Lower leg skin (tissue), 4 donors: ENCODE measurements at regions not wholly inside any gene's neighbourhood (a gene's known extent, or its start where the extent isn't known, plus 50 kb on each side); places are given as distances from the start of the nearest gene placed in this dataset.
"Not testable (repeated sequence)": the region's sequence is repeated elsewhere in the genome, so short reads cannot be mapped to it uniquely, and the experiment has no call there.

Experiments
- DNase-seq, 2 donors: peaks; one replicate each; pipeline ENCODE4 v3.0.0-alpha.2; 2019; ENCODE audit warnings: low spot score in 2 of 2
- H3K4me3 ChIP-seq: fragments of 200-600 bp; sonication (generic); 2 replicates; pipeline ENCODE4 v1.5.1; 2017; ENCODE audit warnings: mild to moderate bottlenecking, low read depth; ENCODE audit not compliant: poor library complexity, severe bottlenecking
- POLR2A ChIP-seq, 2 donors: fragments of 450-650 bp; IDR thresholded peaks; one replicate each; pipeline ENCODE4 v1.6.1; 2016 to 2017; ENCODE audit warnings: antibody characterized with exemption in 2 of 2, mild to moderate bottlenecking in 1 of 2, moderate library complexity in 1 of 2
- WGBS, 2 donors: methylation state at CpG; one replicate each; pipeline ENCODE4 v1.1.5; 2018; 5-methylcytosine and 5-hydroxymethylcytosine counted together
- intact Hi-C: fragments of 100-400 bp; cut with DNase I; formaldehyde crosslinking; loops from one replicate; pipeline ENCODE4 v1.15.0; 2023; ENCODE audit warnings: low total_unique reads
- TF ChIP-seq, protein P1 (sequence below), 3 donors: fragments of 450-650 bp; IDR thresholded peaks; one replicate each; pipeline ENCODE4 v1.5.1; 2016; ENCODE audit warnings: antibody characterized with exemption in 3 of 3, mild to moderate bottlenecking in 3 of 3, moderate library complexity in 2 of 3

DNA sequence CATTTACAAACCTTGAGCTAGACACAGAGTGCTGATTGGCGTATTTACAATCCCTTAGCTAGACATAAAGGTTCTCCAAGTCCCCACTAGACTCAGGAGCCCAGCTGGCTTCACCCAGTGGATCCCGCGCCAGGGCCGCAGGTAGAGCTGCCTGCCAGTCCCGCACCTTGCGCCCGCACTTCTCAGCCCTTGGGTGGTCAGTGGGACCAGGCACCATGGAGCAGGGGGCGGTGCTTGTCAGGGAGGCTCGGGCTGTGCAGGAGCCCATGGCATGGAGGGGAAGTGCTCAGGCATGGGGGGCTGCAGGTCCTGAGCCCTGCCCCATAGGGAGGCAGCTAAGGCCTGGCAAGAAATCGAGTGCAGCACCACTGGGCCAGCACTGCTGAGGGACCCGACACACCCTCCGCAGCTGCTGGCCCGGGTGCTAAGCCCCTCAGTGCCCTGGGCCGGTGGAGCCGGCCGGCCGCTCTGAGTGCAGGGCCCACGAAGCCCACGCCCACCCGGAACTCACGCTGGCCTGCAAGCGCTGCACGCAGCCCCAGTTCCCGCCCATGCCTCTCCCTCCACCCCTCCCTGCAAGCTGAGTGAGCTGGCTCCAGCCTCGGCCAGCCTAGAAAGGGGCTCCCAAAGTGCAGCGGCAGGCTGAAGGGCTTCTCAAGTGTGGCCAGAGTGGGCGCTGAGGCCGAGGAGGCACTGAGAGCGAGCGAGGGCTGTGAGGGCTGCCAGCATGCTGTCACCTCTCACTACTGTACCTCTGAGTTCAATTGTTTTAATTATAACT, 1213.9 kb downstream of the OTOL1 start:
- WGBS, 2 donors = 95 to 97% methylated on average over 16 to 20 of the region's 30 CpGs
- DNase-seq = no peak
- H3K4me3 ChIP-seq = no peak overlapping the region
- intact Hi-C loops = no loop called here
- no peak for TF ChIP-seq POLR2A (IDR thresholded peaks at IDR 0.05)
- TF ChIP-seq, protein P1, sequence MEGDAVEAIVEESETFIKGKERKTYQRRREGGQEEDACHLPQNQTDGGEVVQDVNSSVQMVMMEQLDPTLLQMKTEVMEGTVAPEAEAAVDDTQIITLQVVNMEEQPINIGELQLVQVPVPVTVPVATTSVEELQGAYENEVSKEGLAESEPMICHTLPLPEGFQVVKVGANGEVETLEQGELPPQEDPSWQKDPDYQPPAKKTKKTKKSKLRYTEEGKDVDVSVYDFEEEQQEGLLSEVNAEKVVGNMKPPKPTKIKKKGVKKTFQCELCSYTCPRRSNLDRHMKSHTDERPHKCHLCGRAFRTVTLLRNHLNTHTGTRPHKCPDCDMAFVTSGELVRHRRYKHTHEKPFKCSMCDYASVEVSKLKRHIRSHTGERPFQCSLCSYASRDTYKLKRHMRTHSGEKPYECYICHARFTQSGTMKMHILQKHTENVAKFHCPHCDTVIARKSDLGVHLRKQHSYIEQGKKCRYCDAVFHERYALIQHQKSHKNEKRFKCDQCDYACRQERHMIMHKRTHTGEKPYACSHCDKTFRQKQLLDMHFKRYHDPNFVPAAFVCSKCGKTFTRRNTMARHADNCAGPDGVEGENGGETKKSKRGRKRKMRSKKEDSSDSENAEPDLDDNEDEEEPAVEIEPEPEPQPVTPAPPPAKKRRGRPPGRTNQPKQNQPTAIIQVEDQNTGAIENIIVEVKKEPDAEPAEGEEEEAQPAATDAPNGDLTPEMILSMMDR (IDR thresholded peaks at IDR 0.05) = no peak

DNA sequence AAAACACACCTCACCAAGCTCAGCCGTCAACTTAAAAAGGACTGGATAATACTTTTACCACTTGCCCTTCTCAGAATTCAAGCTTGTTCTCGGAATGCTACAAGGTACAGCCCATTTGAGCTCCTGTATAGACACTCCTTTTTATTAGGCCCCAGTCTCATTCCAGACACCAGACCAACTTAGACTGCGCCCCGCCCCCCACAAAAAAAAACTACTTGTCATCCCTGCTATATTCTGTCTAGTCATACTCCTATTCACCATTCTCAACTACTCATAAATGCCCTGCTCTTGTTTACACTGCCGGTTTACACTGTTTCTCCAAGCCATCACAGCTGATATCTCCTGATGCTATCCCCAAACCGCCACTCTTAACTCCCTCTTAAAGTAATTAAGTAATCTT, 1220.5 kb downstream of the OTOL1 start:
- WGBS, 2 donors = 90 to 95% methylated on average over 6 of the region's 6 CpGs
- intact Hi-C loops, H3K4me3 ChIP-seq, DNase-seq: not testable (repeated sequence)

DNA sequence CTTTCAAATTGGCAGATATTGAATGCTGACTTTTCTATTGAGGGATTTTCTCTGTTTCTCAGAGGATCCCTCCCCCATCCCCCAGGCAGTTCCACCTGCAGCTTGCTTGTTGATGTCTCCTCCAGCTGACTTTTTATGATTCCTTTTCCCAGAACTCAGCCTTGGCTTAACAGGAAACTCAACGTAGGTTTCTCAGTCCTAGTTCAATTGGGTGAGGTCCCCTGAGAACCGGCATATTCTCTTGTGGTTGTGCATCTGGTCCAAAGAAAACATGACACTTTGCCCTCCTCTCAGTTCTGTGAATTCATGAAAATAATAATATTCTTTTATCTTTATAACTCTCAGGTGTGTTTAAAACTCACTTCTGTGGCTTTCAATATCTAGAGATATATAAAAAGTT, 1222.1 kb downstream of the OTOL1 start:
- 24 to 53% methylated on average over 2 of the region's 2 CpGs for WGBS, 2 donors
- intact Hi-C loops = no loop called here
- TF ChIP-seq, protein P1 (IDR thresholded peaks at IDR 0.05) = no peak
- no peak for TF ChIP-seq POLR2A (IDR thresholded peaks at IDR 0.05)
- no peak for DNase-seq
- no peak overlapping the region for H3K4me3 ChIP-seq

DNA sequence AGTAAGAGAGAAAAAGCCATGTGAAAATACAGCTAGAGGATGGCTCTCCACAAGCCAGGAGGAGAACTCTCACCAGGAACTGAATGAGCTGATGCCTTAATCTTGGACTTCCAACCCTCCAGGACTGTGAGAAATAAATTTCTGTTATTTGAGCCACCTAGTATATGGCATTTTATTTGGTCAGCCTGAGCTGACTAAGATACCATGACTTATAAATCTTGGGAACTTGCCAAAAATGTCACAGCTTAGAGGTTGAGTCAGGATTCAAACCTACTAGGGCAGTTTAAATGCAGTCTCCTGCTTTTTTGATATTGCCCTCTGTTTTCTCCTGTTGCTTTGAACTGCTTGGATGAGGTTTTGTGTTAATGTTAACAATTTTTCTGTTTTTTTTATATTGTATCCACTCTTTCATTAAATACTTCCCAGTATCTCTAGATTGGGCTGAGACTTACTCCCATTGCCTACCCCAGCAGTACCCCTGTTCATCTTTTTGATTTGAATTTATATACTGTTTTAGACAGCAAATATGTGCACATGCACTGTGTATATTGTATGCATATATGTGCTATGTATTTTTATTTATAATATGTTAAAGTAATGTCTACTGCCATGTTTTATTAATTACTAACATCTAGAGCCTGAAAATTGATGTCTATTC, 1223.2 kb downstream of the OTOL1 start:
- intact Hi-C loops = no loop called here
- H3K4me3 ChIP-seq = no peak overlapping the region
- no peak for TF ChIP-seq POLR2A (IDR thresholded peaks at IDR 0.05)
- TF ChIP-seq, protein P1 (IDR thresholded peaks at IDR 0.05) = no peak
- DNase-seq = no peak

DNA sequence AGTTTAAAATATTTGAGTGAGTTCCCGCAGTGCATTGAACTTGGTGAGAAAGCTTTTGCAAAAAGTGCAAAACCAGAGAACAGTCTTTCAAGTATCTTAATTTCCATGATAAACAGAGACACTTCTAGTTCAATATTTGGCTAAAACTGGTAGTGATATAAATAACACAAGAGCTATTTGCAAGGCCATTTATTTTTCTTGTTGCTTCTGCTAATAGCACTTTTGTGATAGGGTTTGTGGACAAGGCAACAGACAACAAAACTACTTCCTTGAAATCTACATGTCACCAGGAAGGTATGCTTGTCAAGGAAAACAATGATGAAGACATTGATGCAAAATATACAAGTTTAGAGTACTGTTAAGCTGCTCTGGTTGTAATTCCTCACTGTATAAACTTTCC, 1225.1 kb downstream of the OTOL1 start:
- no peak overlapping the region for H3K4me3 ChIP-seq
- no peak for DNase-seq
- TF ChIP-seq, protein P1 (IDR thresholded peaks at IDR 0.05) = no peak
- TF ChIP-seq POLR2A (IDR thresholded peaks at IDR 0.05) = no peak
- 74 to 84% methylated on average over 1 of the region's 1 CpG for WGBS, 2 donors
- intact Hi-C loops = no loop called here

DNA sequence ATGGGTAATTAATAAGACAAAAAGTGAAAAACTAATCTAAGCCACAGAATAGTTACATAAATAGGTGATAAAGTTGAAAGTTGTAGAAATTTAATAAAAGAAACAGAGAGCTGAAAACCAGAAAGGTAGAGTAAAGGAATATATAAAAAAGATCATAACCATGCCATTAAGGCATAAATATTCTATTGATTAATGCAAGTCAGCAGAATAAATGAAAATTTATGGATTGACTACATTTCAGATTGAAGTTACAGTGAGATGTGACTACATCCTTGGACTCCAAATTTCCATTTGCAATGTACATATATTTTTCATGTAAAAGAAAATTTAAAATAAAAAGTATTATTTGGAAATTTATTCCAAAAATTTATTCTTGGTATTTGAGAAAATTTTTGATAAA, 1225.7 kb downstream of the OTOL1 start:
- intact Hi-C loops = no loop called here
- no peak for DNase-seq

DNA sequence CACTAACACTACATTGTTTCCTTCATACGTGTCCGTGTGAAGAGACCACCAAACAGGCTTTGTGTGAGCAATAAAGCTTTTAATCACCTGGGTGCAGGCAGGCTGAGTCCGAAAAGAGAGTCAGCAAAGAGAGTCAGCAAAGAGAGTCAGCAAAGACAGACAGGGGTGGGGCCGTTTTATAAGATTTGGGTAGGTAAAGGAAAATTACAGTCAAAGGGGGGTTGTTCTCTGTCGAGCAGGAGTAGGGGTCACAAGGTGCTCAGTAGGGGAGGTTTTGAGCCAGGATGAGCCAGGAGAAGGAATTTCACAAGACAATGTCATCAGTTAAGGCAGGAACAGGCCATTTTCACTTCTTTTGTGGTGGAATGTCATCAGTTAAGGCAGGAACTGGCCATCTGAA, 1226.2 kb downstream of the OTOL1 start:
- 53 to 79% methylated on average over 5 of the region's 5 CpGs for WGBS, 2 donors
- DNase-seq, H3K4me3 ChIP-seq, intact Hi-C loops: not testable (repeated sequence)

More for the DNA sequence above, 1225.7 kb downstream of the OTOL1 start:
- no peak overlapping the region for H3K4me3 ChIP-seq
- TF ChIP-seq POLR2A (IDR thresholded peaks at IDR 0.05) = no peak
- TF ChIP-seq, protein P1 (IDR thresholded peaks at IDR 0.05) = no peak
